Tongue (tissue), 1 donor: ENCODE measurements at regions not wholly inside any gene's neighbourhood (a gene's known extent, or its start where the extent isn't known, plus 50 kb on each side); places are given as distances from the start of the nearest gene placed in this dataset.
A peak's percentile ranks its signal among the peaks of the same experiment; 100 is the strongest.

ENCODE experiments used
- DNase-seq: peaks from one replicate; pipeline ENCODE4 v3.0.0-alpha.2; 2015

- DNase-seq, result no peak
Observed at GRCh38 chr17:68740555-68741447, 139.6 kb upstream of the FAM20A start.

- DNase-seq, result peak; percentile 61
Observed at GRCh38 chr17:68737761-68738443, 136.7 kb upstream of the FAM20A start.

- peak; percentile 25 for DNase-seq
Observed at GRCh38 chr17:68734931-68735330, 133.8 kb upstream of the FAM20A start.

DNA sequence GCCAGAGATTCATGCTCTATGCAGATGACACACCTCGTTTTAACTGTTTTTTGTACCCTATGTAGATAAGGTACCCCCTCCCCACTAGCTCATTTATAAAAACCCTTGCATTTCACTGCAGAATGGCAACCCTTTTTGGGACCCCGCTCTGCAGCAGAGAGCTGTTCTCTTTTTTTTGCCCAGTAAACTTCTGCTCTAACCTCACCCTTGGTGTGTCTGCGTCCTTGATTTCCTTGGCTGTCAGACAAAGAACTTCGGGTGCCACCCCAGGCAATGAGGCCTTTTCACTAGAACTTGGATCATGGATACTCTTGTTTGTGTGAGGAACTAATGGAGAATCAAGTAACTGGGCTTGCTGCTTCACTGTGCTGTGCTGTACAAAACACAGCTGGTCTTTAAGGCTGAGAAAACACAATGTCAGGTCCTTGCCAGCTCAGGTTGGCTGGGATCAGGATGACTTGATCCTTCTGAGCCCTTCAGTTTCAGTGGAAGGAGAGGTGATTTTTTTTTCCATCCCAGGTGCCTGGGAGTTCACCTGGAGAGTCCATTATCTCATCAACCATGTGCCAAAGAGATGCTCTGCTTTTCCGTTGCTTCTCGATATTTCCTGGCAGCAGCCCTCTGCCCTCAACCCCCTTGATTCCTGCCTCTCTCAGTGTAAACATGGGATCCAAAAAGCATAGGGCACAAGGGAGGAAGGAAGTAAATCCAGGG lies 133.2 kb upstream of the FAM20A start:
- DNase-seq, result peak; percentile 5

DNA sequence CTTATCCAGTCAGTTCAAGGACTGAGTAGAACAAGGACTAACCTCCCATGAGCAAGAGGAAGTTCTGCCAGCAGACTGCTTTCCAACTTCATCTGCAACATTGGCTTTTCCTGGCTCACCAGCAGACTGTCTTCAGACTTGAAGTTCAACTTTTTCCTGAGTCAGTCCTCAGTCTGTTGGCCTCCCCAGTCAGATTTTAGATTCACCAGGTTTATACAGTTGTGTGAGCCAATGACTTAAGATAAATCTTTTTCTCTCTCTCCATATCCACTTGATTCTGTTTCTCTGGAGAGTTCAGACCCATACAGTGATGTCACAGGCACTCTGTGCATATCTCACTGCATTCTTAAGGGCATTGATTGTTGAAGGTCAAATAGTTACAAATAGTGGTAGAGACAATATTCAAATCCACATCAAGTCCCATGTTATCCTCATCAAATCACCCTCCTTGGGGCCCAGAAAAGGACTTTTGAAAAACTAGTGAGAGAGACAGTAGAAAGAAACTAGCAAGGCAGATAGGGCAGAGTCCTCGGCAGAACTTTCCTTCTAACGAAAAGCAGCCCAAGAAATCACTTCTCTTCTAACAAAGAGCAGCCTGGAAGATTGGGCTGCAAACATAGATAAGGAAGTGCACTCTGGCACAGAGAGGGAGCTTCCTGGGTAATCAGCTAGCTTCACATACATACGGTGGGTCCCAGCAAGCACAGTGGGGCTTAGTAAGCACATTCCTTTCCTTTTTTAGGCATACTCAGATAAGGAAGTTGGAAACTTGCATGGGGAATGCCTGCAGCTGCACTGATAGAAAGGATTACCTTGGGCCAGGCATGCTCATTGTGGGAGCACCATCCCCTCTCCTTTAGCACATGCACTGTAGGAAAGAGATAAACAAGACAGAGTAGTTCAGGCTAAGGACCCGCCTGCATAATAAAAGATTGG lies 132.3 kb upstream of the FAM20A start:
- DNase-seq, result peak; percentile 7

- no peak for DNase-seq
Observed at GRCh38 chr17:68732301-68732749, 131.2 kb upstream of the FAM20A start.

DNA sequence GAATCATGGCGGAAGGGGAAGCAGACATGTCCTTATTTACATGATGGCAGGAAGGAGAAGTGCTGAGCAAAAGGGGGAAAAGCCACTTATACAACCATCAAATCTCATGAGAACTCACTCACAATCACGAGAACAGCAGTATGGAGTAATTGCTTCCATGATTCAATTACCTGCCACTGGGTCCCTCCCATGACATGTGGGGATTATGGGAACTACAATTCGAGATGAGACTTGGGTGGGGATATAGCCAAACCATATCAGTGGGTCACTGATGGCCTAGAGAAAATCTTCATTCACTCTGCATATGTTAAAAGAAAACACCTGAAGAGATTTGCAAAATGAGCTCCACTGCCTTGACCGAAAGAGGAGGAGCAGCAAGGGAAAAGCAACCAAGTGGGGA lies 130.3 kb upstream of the FAM20A start:
- DNase-seq, result no peak

DNA sequence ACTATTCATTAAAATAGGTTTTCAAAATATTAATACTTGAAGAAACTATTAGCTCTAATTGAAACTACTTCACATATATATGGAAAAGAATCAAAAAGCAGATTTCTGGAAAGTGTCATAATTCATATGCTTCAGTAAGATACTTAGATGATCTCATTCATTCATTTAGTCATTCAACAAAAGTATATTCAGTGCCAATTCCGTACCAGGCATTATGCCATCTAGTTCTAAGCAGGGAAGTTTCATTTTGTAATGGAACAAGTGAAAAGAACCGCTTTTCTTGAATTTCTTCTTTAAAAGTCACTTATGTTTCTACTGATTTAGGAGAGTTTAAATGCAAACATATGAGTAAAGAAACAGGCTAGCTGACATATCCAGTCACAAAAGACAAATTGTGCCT lies 118.3 kb upstream of the FAM20A start:
- DNase-seq, result peak; percentile 28

- no peak for DNase-seq
Observed at GRCh38 chr17:68718926-68719325, 117.8 kb upstream of the FAM20A start.

DNA sequence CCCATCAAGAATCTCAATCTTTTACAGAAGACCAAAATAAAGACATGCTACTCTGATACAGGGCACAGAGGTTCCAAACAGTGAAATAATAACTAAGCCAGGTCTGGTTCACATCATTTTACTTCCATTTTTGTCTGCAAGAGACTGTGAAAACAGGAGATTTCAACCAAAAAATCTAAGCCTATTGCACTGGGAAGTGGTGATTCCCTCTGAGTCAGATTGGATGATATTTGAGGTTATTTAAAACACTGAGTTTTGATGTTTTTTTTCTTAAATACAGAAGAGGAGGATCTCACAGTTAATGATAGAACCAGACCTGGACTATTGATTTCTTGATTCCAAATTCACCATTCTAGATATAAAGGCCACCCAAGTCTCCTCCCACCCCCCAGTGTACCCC lies 117.3 kb upstream of the FAM20A start:
- DNase-seq, result no peak

DNA sequence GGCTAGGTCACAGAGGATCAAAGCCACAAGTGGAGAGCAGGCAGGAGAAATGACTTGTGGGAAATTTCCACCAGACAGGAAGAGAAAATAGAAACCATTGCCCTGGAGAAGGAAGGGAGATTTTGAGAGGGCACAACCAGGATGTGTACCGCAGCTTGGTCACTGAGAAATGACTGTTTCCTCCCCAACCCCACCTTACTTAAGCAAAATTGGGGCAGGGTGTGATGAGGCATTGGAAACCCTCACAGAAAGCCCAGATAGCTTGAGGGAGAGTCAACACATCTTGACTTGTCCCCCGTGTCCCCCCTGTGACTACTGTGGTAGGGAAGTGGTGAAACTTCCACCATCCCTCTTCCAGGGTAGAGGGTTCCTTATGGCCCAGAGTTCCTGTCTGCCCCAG lies 113.5 kb upstream of the FAM20A start:
- DNase-seq, result no peak

GRCh38 chr17:68711858-68712257 lies 110.7 kb upstream of the FAM20A start:
- peak; percentile 19 for DNase-seq

DNA sequence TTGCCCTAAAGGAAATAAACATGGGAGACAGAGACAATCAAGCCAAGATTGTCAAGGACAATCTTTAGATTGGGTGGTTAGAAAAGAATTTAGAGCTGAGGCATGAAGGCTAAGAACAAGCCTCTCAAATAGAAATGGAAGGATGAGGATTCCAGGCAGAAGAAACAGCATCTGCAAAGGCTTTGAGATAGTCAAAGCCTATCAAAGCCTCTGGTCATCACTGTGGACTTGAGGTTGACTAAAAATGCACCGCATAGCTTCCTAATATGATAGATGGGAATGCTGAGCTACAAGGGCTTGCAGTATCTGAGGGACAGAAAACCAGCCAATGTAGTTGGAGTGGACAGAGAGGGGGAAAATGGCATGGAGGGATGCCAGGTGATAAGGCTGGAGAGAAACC lies 109.8 kb upstream of the FAM20A start:
- no peak for DNase-seq

DNA sequence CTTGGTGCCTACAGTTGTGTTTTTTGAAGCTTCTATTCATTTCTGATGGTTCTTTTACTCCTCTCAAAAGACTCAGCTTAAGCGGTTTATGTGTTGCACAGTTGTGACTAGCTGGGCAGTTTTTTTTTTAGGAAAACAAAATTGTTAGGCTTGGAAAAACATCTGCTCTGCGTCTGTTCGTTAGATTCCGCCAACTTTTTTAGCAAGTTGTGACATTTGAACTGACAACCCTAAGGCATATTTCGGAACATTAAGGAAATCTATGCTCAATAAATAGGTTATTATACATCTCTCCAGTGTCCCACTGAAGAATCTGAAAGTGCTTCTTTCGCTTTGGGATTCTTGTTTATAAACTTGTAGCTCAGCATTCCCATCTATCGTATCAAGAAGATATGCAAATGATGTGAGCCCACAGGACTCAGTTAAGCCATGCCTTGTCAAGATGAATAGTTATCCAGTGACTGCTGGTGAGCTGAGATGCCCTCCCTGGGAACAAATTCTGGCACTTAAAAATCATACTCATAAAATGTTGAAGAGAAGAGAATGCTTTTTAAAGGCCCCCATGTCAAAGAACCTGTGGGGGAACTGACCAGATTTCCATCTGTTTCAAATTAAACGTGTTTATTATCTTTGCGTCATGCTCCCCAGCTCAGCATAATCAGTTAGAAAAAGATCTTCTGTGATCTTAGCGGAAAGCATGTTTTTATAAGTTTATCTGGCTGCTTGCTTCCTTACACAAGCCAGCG lies 109.0 kb upstream of the FAM20A start:
- peak; percentile 60 for DNase-seq

DNA sequence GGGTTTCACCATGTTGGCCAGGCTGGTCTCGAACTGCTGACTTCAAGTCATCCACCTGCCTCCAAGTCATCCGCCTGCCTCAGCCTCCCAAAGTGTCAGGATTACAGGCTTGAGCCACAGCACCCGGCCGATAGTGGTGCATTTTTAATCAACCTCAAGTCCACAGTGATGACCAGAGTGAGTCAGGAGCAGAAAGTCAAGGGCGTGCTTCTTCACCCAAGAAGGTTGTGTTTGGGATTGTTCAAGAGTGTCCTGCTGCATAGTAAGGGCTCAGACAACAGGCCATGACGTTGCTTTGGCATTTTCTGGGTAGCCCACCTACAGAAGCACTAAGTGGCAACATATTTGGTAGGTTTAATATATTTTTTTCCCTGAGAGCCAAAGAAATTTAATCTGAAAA lies 108.3 kb upstream of the FAM20A start:
- DNase-seq, result no peak

DNA sequence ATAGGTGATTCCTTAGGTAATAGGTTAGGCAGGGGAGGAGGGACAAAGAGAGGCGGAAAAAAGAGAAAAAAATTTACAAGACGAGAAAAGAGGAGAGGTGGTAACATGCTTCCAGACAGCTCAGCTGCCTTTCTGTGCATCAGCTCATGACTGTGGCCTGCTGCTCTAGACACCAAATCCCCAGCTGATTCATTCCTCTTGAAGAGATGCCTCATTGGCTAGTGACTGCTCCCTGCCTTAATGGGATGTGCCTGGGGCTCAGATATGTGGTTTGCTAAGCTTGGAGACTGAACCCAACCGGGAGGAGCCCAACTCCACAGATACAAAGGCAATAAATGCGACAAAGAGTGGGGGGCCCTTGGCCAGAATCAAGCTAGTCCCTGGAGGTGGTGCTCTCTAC lies 105.9 kb upstream of the FAM20A start:
- DNase-seq, result no peak

DNA sequence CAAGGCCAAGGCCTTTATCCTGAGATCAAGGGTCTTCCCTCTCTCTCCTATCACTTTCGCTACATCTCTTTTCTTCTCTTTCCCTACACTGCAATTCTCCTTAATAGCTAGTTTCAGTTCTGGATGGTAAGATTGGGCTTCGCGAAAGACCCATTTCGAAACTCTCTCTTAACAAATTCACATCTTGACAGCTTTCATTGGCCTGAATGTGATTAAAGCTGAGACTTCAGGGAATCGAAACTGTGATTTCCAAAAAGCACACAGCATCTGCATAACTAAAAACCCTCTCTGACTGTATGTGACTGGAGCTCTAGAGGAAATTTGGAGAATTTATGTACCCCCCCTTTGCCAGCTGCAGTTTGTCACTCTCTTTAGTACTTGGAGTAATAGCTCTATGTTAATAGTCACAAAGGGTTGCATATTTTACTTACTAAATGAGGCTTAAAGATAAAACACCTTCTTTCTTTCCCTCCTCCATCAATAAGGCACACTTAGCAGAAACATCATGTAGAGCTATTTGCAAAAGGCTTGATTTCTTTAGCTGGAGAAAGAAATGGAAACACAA lies 105.3 kb upstream of the FAM20A start:
- DNase-seq, result no peak

- DNase-seq, result no peak
Observed at GRCh38 chr17:68705714-68706076, 104.5 kb upstream of the FAM20A start.

- DNase-seq, result peak; percentile 50
Observed at GRCh38 chr17:68704871-68705713, 103.9 kb upstream of the FAM20A start.

DNA sequence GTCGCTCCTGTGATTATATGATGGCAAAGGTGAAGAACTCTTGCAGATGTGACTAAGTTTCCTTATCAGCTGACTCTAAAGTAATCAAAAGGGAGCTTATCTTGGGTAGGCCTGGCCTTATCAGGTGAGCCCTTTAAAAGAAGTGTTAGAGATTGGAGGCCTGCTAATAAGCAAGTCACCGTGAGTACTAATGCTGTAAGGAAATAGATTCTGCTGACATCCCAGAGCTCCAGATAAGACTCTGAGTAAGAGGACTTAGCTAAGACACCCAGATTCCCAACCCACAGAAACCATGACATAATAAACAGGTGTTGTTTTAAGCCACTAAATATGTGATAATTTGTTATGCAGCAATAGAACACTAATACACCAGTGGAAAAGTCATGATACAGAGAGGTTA lies 99.9 kb upstream of the FAM20A start:
- no peak for DNase-seq
